ENCODE measurements at regions not wholly inside any gene's neighbourhood (a gene's known extent, or its start where the extent isn't known, plus 50 kb on each side); places are given as distances from the start of the nearest gene placed in this dataset.

- no peaks in the 10 kb centered on the region for H3K4me1 ChIP-seq (ENCODE audit: control insufficient read depth, extremely low read depth, insufficient read depth, low read length)
- no peaks in the 10 kb centered on the region for H4K20me1 ChIP-seq (replicated peaks; ENCODE audit: control insufficient read depth, extremely low read depth, insufficient read depth, low read length)
- BruUV-seq (replicated peaks) = no TSS peak
- no peak for FAIRE-seq
- intact Hi-C loops (cut with micrococcal nuclease) (no loop called here), dilution Hi-C loops (cut with MboI; ENCODE audit: extremely low pct_ligation_motif_present, low sequenced_read_pairs) (no loop called here)
- no peak for DNase-seq (ENCODE audit: low read depth, low spot score)
- H3K9me3 ChIP-seq (replicated peaks; ENCODE audit: control insufficient read depth, insufficient read depth, low read length) = no peaks in the 10 kb centered on the region
- H3K9ac ChIP-seq (replicated peaks; ENCODE audit: extremely low read depth, insufficient read depth, low read length) = no peak overlapping the region
- H3K36me3 ChIP-seq (ENCODE audit: control insufficient read depth in 2 of 2, extremely low read depth in 1 of 2, insufficient read depth in 2 of 2, low read length in 2 of 2) = no peaks in the 10 kb centered on the region
- no peak overlapping the region for H2AFZ ChIP-seq (ENCODE audit: low read depth, low read length)
- ChIA-PET POLR2A (no interaction called here), CTCF (interaction anchor here (0.9 to 1.2 kb wide), 2 partner anchors 36 to 53 kb away, joined by 3 to 4 read pairs; no protein-coding TSS in a partner anchor)
- no peaks in the 10 kb centered on the region for H3K79me2 ChIP-seq (ENCODE audit: control insufficient read depth, insufficient read depth, low read length)
- H3K4me3 ChIP-seq (replicated peaks in 1 of 3; ENCODE audit: insufficient read depth in 1 of 3, low read depth in 1 of 3, low read length in 3 of 3) = no peak overlapping the region
- H3K4me2 ChIP-seq (ENCODE audit: insufficient read depth, low read length) = no peak overlapping the region
- no peaks in the 10 kb centered on the region for H3K9me1 ChIP-seq (replicated peaks; ENCODE audit: control insufficient read depth, extremely low read depth, insufficient read depth, low read length)
- TF ChIP-seq MAX (IDR thresholded peaks at IDR 0.05; ENCODE audit: insufficient read depth, insufficient read length) = no peak
- TF ChIP-seq MYC (IDR thresholded peaks at IDR 0.05; ENCODE audit: low read depth, low read length) = no peak
- no peak for TF ChIP-seq POLR2AphosphoS5 (IDR thresholded peaks at IDR 0.05; ENCODE audit: insufficient read depth, low read depth, low read length)
- no peak for TF ChIP-seq JUN (IDR thresholded peaks at IDR 0.05; ENCODE audit: borderline replicate concordance, insufficient read depth, insufficient read length, low read depth)
- TF ChIP-seq FOS (IDR thresholded peaks at IDR 0.05; ENCODE audit: borderline replicate concordance, insufficient read depth, low read length) = no peak
- TF ChIP-seq CTCF (IDR thresholded peaks at IDR 0.05; ENCODE audit: extremely low read depth in 1 of 2, insufficient read depth in 1 of 2, low read depth in 1 of 2, low read length in 2 of 2) = no peak
- TF ChIP-seq GATA2 (IDR thresholded peaks at IDR 0.05; ENCODE audit: insufficient read depth, insufficient read length, low read depth, low read length) = no peak
- no peak for TF ChIP-seq POLR2A (IDR thresholded peaks at IDR 0.05; ENCODE audit: low read depth, low read length)
- no peak for TF ChIP-seq EZH2 (IDR thresholded peaks at IDR 0.05; ENCODE audit: borderline replicate concordance, low read depth, low read length, severe bottlenecking)
- no peaks in the 10 kb centered on the region for H3K27me3 ChIP-seq (ENCODE audit: control insufficient read depth in 2 of 2, insufficient read depth in 2 of 2, low read length in 2 of 2)
- H3K27ac ChIP-seq (ENCODE audit: insufficient read depth, low read depth, low read length) = no peak overlapping the region
Measured at GRCh38 chr5:96026406-96027041, 64.9 kb upstream of the ELL2 start.
